ENCODE measurements at regions not wholly inside any gene's neighbourhood (a gene's known extent, or its start where the extent isn't known, plus 50 kb on each side); places are given as distances from the start of the nearest gene placed in this dataset.

DNA sequence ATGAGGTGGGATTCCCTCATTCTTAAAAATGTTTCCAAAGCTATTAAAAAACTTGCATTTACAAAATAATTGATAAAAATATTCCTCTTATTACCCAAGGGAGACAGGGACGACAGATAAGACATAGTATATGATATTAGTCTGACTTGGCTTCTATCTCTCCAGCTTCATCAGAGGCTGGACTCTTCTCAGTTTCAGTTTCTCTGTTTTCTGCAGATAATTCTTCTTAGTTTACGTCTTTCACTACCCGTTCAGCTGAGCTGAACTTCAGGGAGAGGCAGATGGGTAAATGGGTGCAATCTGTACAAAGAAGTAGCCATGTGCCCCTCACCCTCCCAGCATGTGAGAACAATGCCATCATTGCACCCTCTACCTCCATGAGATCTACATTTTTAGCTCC lies 214.0 kb upstream of the SLIT2 start:
- DNase-seq (ENCODE audit: low read depth in 1 of 2, low spot score in 1 of 2) = no peak
- TF ChIP-seq POLR2AphosphoS5 (IDR thresholded peaks at IDR 0.05; ENCODE audit: low read depth) = no peak
- no peak overlapping the region for H3K27ac ChIP-seq (replicated peaks)
- H3K4me3 ChIP-seq (replicated peaks; ENCODE audit: insufficient read depth, low read length) = no peak overlapping the region
- no peaks in the 10 kb centered on the region for H3K27me3 ChIP-seq (ENCODE audit: insufficient read depth, poor library complexity, severe bottlenecking)

DNA sequence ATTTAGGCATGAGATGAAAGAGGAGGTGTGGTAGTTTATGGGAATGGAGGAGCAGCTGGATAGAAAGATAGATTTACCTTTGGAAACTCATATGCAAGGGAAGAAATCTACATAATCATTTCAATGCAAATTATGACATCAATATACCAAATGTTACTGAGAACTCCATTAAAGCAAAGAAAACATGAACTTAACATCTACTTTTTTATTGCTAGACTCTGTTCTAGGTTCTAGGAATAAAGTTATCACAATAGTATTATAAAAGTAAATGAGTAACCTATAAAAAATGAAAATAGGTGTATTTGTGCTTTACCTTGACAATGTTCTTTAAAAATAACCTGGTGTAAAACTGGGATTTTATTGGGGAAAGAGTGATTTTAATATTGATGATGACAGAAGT lies 221.6 kb upstream of the SLIT2 start:
- TF ChIP-seq SPI1 (IDR thresholded peaks at IDR 0.05; ENCODE audit: borderline replicate concordance, low read depth) (no peak), GABPA (IDR thresholded peaks at IDR 0.05; ENCODE audit: low read depth) (no peak), POLR2AphosphoS5 (IDR thresholded peaks at IDR 0.05; ENCODE audit: low read depth) (no peak)
- TF ChIP-seq, protein P1, sequence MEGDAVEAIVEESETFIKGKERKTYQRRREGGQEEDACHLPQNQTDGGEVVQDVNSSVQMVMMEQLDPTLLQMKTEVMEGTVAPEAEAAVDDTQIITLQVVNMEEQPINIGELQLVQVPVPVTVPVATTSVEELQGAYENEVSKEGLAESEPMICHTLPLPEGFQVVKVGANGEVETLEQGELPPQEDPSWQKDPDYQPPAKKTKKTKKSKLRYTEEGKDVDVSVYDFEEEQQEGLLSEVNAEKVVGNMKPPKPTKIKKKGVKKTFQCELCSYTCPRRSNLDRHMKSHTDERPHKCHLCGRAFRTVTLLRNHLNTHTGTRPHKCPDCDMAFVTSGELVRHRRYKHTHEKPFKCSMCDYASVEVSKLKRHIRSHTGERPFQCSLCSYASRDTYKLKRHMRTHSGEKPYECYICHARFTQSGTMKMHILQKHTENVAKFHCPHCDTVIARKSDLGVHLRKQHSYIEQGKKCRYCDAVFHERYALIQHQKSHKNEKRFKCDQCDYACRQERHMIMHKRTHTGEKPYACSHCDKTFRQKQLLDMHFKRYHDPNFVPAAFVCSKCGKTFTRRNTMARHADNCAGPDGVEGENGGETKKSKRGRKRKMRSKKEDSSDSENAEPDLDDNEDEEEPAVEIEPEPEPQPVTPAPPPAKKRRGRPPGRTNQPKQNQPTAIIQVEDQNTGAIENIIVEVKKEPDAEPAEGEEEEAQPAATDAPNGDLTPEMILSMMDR (IDR thresholded peaks at IDR 0.05; ENCODE audit: insufficient read depth, low read length) = no peak
- TF ChIP-seq, protein P2, sequence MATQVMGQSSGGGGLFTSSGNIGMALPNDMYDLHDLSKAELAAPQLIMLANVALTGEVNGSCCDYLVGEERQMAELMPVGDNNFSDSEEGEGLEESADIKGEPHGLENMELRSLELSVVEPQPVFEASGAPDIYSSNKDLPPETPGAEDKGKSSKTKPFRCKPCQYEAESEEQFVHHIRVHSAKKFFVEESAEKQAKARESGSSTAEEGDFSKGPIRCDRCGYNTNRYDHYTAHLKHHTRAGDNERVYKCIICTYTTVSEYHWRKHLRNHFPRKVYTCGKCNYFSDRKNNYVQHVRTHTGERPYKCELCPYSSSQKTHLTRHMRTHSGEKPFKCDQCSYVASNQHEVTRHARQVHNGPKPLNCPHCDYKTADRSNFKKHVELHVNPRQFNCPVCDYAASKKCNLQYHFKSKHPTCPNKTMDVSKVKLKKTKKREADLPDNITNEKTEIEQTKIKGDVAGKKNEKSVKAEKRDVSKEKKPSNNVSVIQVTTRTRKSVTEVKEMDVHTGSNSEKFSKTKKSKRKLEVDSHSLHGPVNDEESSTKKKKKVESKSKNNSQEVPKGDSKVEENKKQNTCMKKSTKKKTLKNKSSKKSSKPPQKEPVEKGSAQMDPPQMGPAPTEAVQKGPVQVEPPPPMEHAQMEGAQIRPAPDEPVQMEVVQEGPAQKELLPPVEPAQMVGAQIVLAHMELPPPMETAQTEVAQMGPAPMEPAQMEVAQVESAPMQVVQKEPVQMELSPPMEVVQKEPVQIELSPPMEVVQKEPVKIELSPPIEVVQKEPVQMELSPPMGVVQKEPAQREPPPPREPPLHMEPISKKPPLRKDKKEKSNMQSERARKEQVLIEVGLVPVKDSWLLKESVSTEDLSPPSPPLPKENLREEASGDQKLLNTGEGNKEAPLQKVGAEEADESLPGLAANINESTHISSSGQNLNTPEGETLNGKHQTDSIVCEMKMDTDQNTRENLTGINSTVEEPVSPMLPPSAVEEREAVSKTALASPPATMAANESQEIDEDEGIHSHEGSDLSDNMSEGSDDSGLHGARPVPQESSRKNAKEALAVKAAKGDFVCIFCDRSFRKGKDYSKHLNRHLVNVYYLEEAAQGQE (IDR thresholded peaks at IDR 0.05; ENCODE audit: insufficient replicate concordance, low read depth) = no peak
- Histone ChIP-seq H3K27ac (replicated peaks) (no peak overlapping the region), H3K4me3 (replicated peaks; ENCODE audit: insufficient read depth, low read length) (no peak overlapping the region), H3K27me3 (ENCODE audit: insufficient read depth, poor library complexity, severe bottlenecking) (no peaks in the 10 kb centered on the region)
- no peak for DNase-seq (ENCODE audit: low read depth in 1 of 2, low spot score in 1 of 2)

DNA sequence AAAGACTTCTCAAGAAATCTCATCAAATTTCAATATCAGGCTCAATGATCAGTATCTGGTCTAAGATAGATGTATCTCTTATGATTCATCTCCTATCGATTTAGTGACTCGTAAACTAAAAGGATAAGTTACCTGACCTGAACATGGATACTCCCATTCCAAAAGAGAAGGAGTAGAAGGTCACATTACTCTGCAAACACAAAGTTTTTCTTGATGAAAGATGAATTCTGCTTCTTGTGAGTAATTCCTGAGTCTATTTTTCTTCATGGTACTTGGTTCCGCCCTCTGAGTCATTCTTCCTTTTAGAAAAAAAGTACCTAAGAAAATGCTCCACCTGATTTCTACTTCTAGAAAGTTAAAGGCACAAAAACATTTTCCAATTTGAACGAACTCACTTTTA lies 223.1 kb upstream of the SLIT2 start:
- TF ChIP-seq, protein P2 (IDR thresholded peaks at IDR 0.05; ENCODE audit: insufficient replicate concordance, low read depth) = no peak
- TF ChIP-seq GABPA (IDR thresholded peaks at IDR 0.05; ENCODE audit: low read depth) = no peak
- no peak for TF ChIP-seq POLR2AphosphoS5 (IDR thresholded peaks at IDR 0.05; ENCODE audit: low read depth)
- TF ChIP-seq SPI1 (IDR thresholded peaks at IDR 0.05; ENCODE audit: borderline replicate concordance, low read depth) = no peak
- TF ChIP-seq, protein P1 (IDR thresholded peaks at IDR 0.05; ENCODE audit: insufficient read depth, low read length) = no peak
- H3K27ac ChIP-seq (replicated peaks) = no peak overlapping the region
- H3K27me3 ChIP-seq (ENCODE audit: insufficient read depth, poor library complexity, severe bottlenecking) = no peaks in the 10 kb centered on the region
- DNase-seq (ENCODE audit: low read depth in 1 of 2, low spot score in 1 of 2) = no peak
- no peak overlapping the region for H3K4me3 ChIP-seq (replicated peaks; ENCODE audit: insufficient read depth, low read length)

DNA sequence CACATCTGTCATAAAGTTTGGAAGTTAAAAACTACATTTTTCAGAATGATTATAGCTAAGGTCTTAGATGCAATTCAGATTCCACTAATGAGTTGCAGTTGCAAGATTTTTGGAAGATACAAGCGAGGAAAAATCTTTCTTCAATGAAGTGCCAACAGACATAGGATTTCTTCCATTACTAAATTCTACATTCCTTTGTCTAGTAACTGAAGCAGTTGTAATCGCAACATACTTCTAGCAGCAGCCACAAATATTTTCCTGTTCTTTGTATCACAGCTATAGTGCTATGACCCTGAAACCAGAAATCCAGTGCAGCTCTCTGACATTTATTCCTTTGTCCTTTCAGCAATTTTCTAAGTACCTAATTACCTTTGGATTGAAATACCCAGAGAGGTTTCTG lies 225.2 kb upstream of the SLIT2 start:
- TF ChIP-seq, protein P2 (IDR thresholded peaks at IDR 0.05; ENCODE audit: insufficient replicate concordance, low read depth) = no peak
- TF ChIP-seq SPI1 (IDR thresholded peaks at IDR 0.05; ENCODE audit: borderline replicate concordance, low read depth) (no peak), POLR2AphosphoS5 (IDR thresholded peaks at IDR 0.05; ENCODE audit: low read depth) (no peak), GABPA (IDR thresholded peaks at IDR 0.05; ENCODE audit: low read depth) (no peak)
- TF ChIP-seq, protein P1 (IDR thresholded peaks at IDR 0.05; ENCODE audit: insufficient read depth, low read length) = no peak
- no peaks in the 10 kb centered on the region for H3K27me3 ChIP-seq (ENCODE audit: insufficient read depth, poor library complexity, severe bottlenecking)
- DNase-seq (ENCODE audit: low read depth in 1 of 2, low spot score in 1 of 2) = no peak
- H3K4me3 ChIP-seq (replicated peaks; ENCODE audit: insufficient read depth, low read length) = no peak overlapping the region
- H3K27ac ChIP-seq (replicated peaks) = no peak overlapping the region

All from HL-60 (cell line).